HepG2 (cell line): ENCODE measurements at regions not wholly inside any gene's neighbourhood (a gene's known extent, or its start where the extent isn't known, plus 50 kb on each side); places are given as distances from the start of the nearest gene placed in this dataset.

Experiments used
- ATAC-seq: fragments of 200-7000 bp; cut with Tn5 transposase; 3 replicates; pipeline ENCODE4 v1.9.1; 2020; ENCODE audit warnings: mild to moderate bottlenecking, moderate library complexity
- BruUV-seq: library from RNA; stranded (reverse); fragments of 400-500 nt; replicated peaks from 2 replicates; lab custom pipeline; 2021; lab: Mats Ljungman, UMichigan
- CTCF ChIA-PET: fragments of 300-600 bp; formaldehyde crosslinking; extraction: SDS; loops from one replicate; lab custom pipeline; 2021; ENCODE audit warnings: low total read pairs, inconsistent platforms, low intra/inter-chr PET ratio; lab: Yijun Ruan, JAX
- POLR2A ChIA-PET: fragments of 350-600 bp; sonication (Branson Sonifier 250); formaldehyde crosslinking; loops from one replicate; lab custom pipeline; 2020; ENCODE audit warnings: antibody characterized with exemption, inconsistent platforms; lab: Yijun Ruan, JAX
- DNase-seq: peaks from one replicate; pipeline ENCODE4 v3.0.0-alpha.2; 2015; ENCODE audit warnings: low spot score
- FAIRE-seq: peaks from 3 replicates; lab custom pipeline; 2011; peaks lifted over from hg19 to GRCh38; lab: Jason Lieb, UNC
- H2AFZ ChIP-seq: one replicate; pipeline ENCODE4 v1.6.1; 2011; ENCODE audit warnings: low read length, inconsistent platforms
- H3K27ac ChIP-seq: fragments of 300-600 bp; 3 replicates; pipeline ENCODE4 v1.8.0; 2011; ENCODE audit warnings: mixed run types, mild to moderate bottlenecking, mixed read lengths, low read length, inconsistent platforms; ENCODE audit not compliant: insufficient read depth; ENCODE audit errors: extremely low read length
- H3K27me3 ChIP-seq, 2 experiments: fragments of 200-600 bp in 1 of 2; 2 replicates in 1 of 2; 3 replicates in 1 of 2; pipeline versions ENCODE4 v1.6.0 to v1.8.0; 2011; ENCODE audit warnings: low read length in 2 of 2, mild to moderate bottlenecking in 2 of 2, moderate library complexity in 2 of 2, inconsistent platforms in 1 of 2; ENCODE audit not compliant: insufficient read depth in 2 of 2, control insufficient read depth in 1 of 2
- H3K36me3 ChIP-seq, 2 experiments: fragments of 200-600 bp in 1 of 2; replicated peaks in 1 of 2; 2 replicates in 1 of 2; 3 replicates in 1 of 2; pipeline versions ENCODE4 v1.5.1 to v1.8.0; 2011; ENCODE audit warnings: low read length in 2 of 2, inconsistent platforms in 1 of 2; ENCODE audit not compliant: insufficient read depth in 2 of 2, control insufficient read depth in 1 of 2
- H3K4me1 ChIP-seq: 2 replicates; pipeline ENCODE4 v1.5.1; 2012; ENCODE audit warnings: low read length, inconsistent platforms; ENCODE audit not compliant: insufficient read depth
- H3K4me2 ChIP-seq: 2 replicates; pipeline ENCODE4 v1.6.0; 2011; ENCODE audit warnings: low read depth, low read length, inconsistent platforms
- H3K4me3 ChIP-seq, 3 experiments: fragments of 200-600 bp in 1 of 3; sonication (generic), shearing (Covaris generic) in 1 of 3; replicated peaks in 1 of 3; 2 replicates each; pipeline ENCODE4 v1.5.1; 2011 to 2016; ENCODE audit warnings: low read length in 3 of 3, inconsistent platforms in 2 of 3, low read depth in 2 of 3, mild to moderate bottlenecking in 2 of 3, control low read depth in 1 of 3, mixed read lengths in 1 of 3; ENCODE audit not compliant: insufficient read depth in 1 of 3
- H3K79me2 ChIP-seq: one replicate; pipeline ENCODE4 v1.6.1; 2011; ENCODE audit warnings: low read length, inconsistent platforms; ENCODE audit not compliant: insufficient read depth
- H3K9ac ChIP-seq: 2 replicates; pipeline ENCODE4 v1.6.0; 2011; ENCODE audit warnings: mild to moderate bottlenecking, low read depth, low read length, inconsistent platforms; ENCODE audit not compliant: insufficient read depth
- H3K9me3 ChIP-seq: 2 replicates; pipeline ENCODE4 v1.5.1; 2012; ENCODE audit warnings: mild to moderate bottlenecking, low read length
- H4K20me1 ChIP-seq: 2 replicates; pipeline ENCODE4 v1.6.0; 2011; ENCODE audit warnings: inconsistent platforms, mild to moderate bottlenecking, low read length, moderate library complexity; ENCODE audit not compliant: insufficient read depth
- CCDC6 ChIP-seq: sonication (generic); formaldehyde crosslinking; IDR thresholded peaks from 2 replicates; pipeline ENCODE4 v1.8.1; 2022; ENCODE audit warnings: mild to moderate bottlenecking, missing genetic modification reagents, moderate library complexity
- ELF4 ChIP-seq: sonication (generic); formaldehyde crosslinking; IDR thresholded peaks from 2 replicates; pipeline ENCODE4 v1.5.0; 2020; ENCODE audit warnings: missing genetic modification reagents, mild to moderate bottlenecking, moderate library complexity, borderline replicate concordance
- FOXM1 ChIP-seq: sonication (generic); formaldehyde crosslinking; IDR thresholded peaks from 2 replicates; pipeline ENCODE4 v1.5.0; 2020; ENCODE audit warnings: missing genetic modification reagents
- GATA4 ChIP-seq: sonication (generic); IDR thresholded peaks from 2 replicates; pipeline ENCODE4 v1.6.1; 2016; ENCODE audit warnings: antibody characterized with exemption, low read depth, borderline replicate concordance
- HDAC1 ChIP-seq: sonication (generic); formaldehyde crosslinking; IDR thresholded peaks from 2 replicates; pipeline ENCODE4 v1.5.1; 2020; ENCODE audit warnings: mild to moderate bottlenecking, missing genetic modification reagents
- MIXL1 ChIP-seq: IDR thresholded peaks from 2 replicates; pipeline ENCODE4 v1.6.1; 2016
- MLXIP ChIP-seq: sonication (generic); formaldehyde crosslinking; IDR thresholded peaks from 2 replicates; pipeline ENCODE4 v1.9.0; 2021; ENCODE audit warnings: missing genetic modification reagents, borderline replicate concordance
- PHF5A ChIP-seq: IDR thresholded peaks from one replicate; pipeline ENCODE4 v1.6.1; 2018; ENCODE audit warnings: low read depth, missing genetic modification reagents; ENCODE audit not compliant: unreplicated experiment
- PLRG1 ChIP-seq: fragments of 450-650 bp; conservative IDR thresholded peaks from 2 replicates; pipeline ENCODE4 v1.6.1; 2016
- PPARG ChIP-seq: conservative IDR thresholded peaks from 2 replicates; pipeline ENCODE4 v1.6.1; 2016; ENCODE audit warnings: missing biosample characterization, missing genetic modification reagents
- RFXANK ChIP-seq: IDR thresholded peaks from 2 replicates; pipeline ENCODE4 v1.6.1; 2016
- SIN3A ChIP-seq: IDR thresholded peaks from 2 replicates; pipeline ENCODE4 v1.6.1; 2011; ENCODE audit warnings: low read depth, mild to moderate bottlenecking, control low read depth, low read length, borderline replicate concordance
- SMARCE1 ChIP-seq: fragments of 450-650 bp; IDR thresholded peaks from 2 replicates; pipeline ENCODE4 v1.6.1; 2017; ENCODE audit warnings: borderline replicate concordance
- SRSF1 ChIP-seq: fragments of 200-400 bp; formaldehyde crosslinking; optimal IDR thresholded peaks from 2 replicates; pipeline ENCODE3; 2017; ENCODE audit warnings: mild to moderate bottlenecking, low read depth, low read length, moderate library complexity
- ZEB1 ChIP-seq: IDR thresholded peaks from 2 replicates; pipeline ENCODE4 v1.6.1; 2012; ENCODE audit warnings: mild to moderate bottlenecking, low read depth, inconsistent platforms; ENCODE audit not compliant: insufficient replicate concordance
- ZFAT ChIP-seq: sonication (generic); formaldehyde crosslinking; conservative IDR thresholded peaks from 2 replicates; pipeline ENCODE4 v1.8.1; 2023; ENCODE audit warnings: missing genetic modification reagents, inconsistent platforms
- ZFX ChIP-seq: sonication (generic); formaldehyde crosslinking; IDR thresholded peaks from 2 replicates; pipeline ENCODE4 v1.4.0; 2020; ENCODE audit warnings: mild to moderate bottlenecking, low read depth, missing genetic modification reagents, moderate library complexity
- ZNF101 ChIP-seq: sonication (generic); formaldehyde crosslinking; IDR thresholded peaks from 2 replicates; pipeline ENCODE4 v1.4.0; 2020; ENCODE audit warnings: mild to moderate bottlenecking, low read depth, missing genetic modification reagents, borderline replicate concordance
- ZNF3 ChIP-seq: IDR thresholded peaks from 2 replicates; pipeline ENCODE4 v1.7.0; 2017; ENCODE audit warnings: inconsistent platforms
- ZNF432 ChIP-seq: sonication (generic); formaldehyde crosslinking; IDR thresholded peaks from 2 replicates; pipeline ENCODE4 v1.5.0; 2020; ENCODE audit warnings: missing genetic modification reagents, mild to moderate bottlenecking, borderline replicate concordance
- ZNF501 ChIP-seq: sonication (generic); formaldehyde crosslinking; IDR thresholded peaks from 2 replicates; pipeline ENCODE4 v1.5.1; 2020; ENCODE audit warnings: mild to moderate bottlenecking, moderate library complexity, missing genetic modification reagents
- ZNF737 ChIP-seq: sonication (generic); formaldehyde crosslinking; IDR thresholded peaks from 2 replicates; pipeline ENCODE4 v1.5.0; 2020; ENCODE audit warnings: missing genetic modification reagents, mild to moderate bottlenecking, borderline replicate concordance
- ZNF788 ChIP-seq: sonication (generic); formaldehyde crosslinking; IDR thresholded peaks from 2 replicates; pipeline ENCODE4 v1.5.0; 2020; ENCODE audit warnings: mild to moderate bottlenecking, missing genetic modification reagents, borderline replicate concordance
- WGBS: methylation state at CpG from one replicate; pipeline ENCODE4 v1.1.6; 2017; ENCODE audit warnings: low lambda C conversion rate; 5-methylcytosine and 5-hydroxymethylcytosine counted together
- in situ Hi-C: cut with HindIII; loops from 2 replicates; pipeline ENCODE4 v1.10.0; 2017; ENCODE audit warnings: low pct_unique_long_range_greater_than_20kb; ENCODE audit not compliant: extremely low pct_ligation_motif_present
- intact Hi-C: fragments of 100-400 bp; cut with micrococcal nuclease; formaldehyde crosslinking; loops from one replicate; pipeline ENCODE4 v1.10.0; 2022; ENCODE audit not compliant: unreplicated experiment
- TF ChIP-seq, protein P1 (sequence below): IDR thresholded peaks from 2 replicates; pipeline ENCODE4 v1.6.1; 2016; ENCODE audit warnings: missing biosample characterization, missing genetic modification reagents, low read depth

DNA sequence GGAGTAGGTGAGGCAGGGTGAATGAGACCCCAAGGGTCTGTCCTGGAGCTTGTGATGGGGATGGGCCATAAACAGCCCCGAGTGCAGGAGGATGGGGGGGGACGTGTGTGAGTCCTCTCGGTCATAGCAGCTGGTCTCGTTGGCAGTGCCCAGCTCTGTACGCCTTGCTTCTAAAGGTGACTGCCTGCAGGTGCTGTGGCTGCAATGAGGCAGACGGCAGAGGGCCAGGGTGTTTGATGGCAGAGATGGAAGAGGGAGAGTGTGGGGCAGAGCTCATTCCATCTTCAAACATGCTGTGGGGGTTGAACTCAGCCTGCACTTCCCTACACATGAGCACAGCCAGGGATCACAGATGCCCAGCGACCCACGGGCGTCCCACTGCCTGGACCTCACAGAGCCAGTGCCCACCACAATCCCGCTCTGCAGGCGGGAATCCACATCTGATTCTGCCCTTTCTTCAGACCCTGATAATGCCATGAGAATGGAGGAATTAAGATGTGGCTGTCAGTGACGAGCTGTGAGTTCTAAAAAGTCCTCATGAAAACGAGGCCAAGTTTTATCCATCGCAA lies 123.3 kb upstream of the CDH4 start (continued):
- TF ChIP-seq, protein P1, sequence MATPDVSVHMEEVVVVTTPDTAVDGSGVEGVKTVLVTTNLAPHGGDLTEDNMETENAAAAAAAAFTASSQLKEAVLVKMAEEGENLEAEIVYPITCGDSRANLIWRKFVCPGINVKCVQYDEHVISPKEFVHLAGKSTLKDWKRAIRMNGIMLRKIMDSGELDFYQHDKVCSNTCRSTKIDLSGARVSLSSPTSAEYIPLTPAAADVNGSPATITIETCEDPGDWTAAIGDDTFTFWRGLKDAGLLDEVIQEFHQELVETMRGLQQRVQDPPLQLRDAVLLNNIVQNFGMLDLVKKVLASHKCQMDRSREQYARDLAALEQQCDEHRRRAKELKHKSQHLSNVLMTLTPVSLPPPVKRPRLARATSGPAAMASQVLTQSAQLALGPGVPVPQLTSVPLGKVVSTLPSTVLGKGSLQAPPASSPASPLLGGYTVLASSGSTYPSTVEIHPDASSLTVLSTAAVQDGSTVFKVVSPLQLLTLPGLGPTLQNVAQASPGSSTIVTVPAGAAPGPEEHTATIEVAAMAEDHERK (CRISPR knock-in tag) = no peak
- TF ChIP-seq ELF4 (CRISPR knock-in tag) (no peak), ZFX (CRISPR knock-in tag) (no peak), GATA4 (no peak), ZNF737 (CRISPR knock-in tag) (no peak), RFXANK (CRISPR knock-in tag) (no peak), ZFAT (no peak), FOXM1 (CRISPR knock-in tag) (no peak), SMARCE1 (no peak), ZNF788 (CRISPR knock-in tag) (no peak), CCDC6 (no peak), MIXL1 (no peak), PPARG (CRISPR knock-in tag) (no peak), ZNF3 (CRISPR knock-in tag) (no peak)

GRCh38 chr20:61129311-61129710 lies 122.8 kb upstream of the CDH4 start:
- no peaks in the 10 kb centered on the region for H4K20me1 ChIP-seq
- POLR2A ChIA-PET = no interaction called here
- H3K9me3 ChIP-seq = no peaks in the 10 kb centered on the region
- H3K4me1 ChIP-seq = no peaks in the 10 kb centered on the region
- no peak for FAIRE-seq
- no TSS peak for BruUV-seq
- no peak overlapping the region for H3K9ac ChIP-seq
- no peaks in the 10 kb centered on the region for H3K36me3 ChIP-seq
- H3K79me2 ChIP-seq = no peaks in the 10 kb centered on the region
- intact Hi-C loops (no loop called here), in situ Hi-C loops (loop anchor here (10.0 kb wide), 1 partner anchor 1075 kb away; no protein-coding TSS in a partner anchor)
- H3K4me2 ChIP-seq = no peak overlapping the region
- no peak overlapping the region for H3K4me3 ChIP-seq
- no peak overlapping the region for H3K27ac ChIP-seq
- H2AFZ ChIP-seq = no peak overlapping the region
- H3K27me3 ChIP-seq = peaks cover 1 to 53% of the 10 kb centered on the region in 2 experiments; a peak in 4 of 5 replicates
- CTCF ChIA-PET = no interaction called here
- no peak for DNase-seq
- ATAC-seq = no peak
- 24% methylated on average over 12 of the region's 12 CpGs for WGBS
- TF ChIP-seq SIN3A (no peak), PLRG1 (no peak), ZNF501 (no peak), ZNF101 (CRISPR knock-in tag) (no peak), PHF5A (CRISPR knock-in tag) (no peak), MLXIP (CRISPR knock-in tag) (no peak), ZEB1 (no peak), SRSF1 (no peak), ZNF3 (CRISPR knock-in tag) (no peak), ZNF432 (CRISPR knock-in tag) (no peak), HDAC1 (no peak)
